Pancreas (tissue), 10 donors: ENCODE measurements at regions not wholly inside any gene's neighbourhood (a gene's known extent, or its start where the extent isn't known, plus 50 kb on each side); places are given as distances from the start of the nearest gene placed in this dataset.
"Not testable (repeated sequence)": the region's sequence is repeated elsewhere in the genome, so short reads cannot be mapped to it uniquely, and the experiment has no call there.

ENCODE experiments used
- ATAC-seq, 4 donors: fragments of 200-7000 bp; cut with Tn5 transposase; one replicate each; pipeline versions ENCODE4 v1.8.0 to v1.9.1; 2020; ENCODE audit warnings: mild to moderate bottlenecking in 4 of 4, moderate library complexity in 4 of 4
- DNase-seq, 6 donors: peaks; one replicate each; pipeline ENCODE4 v3.0.0-alpha.2; 2020
- FAIRE-seq: peaks from 2 replicates; lab custom pipeline; 2012; peaks lifted over from hg19 to GRCh38; lab: Jason Lieb, UNC
- H3K27ac ChIP-seq, 4 donors: fragments of 200-600 bp; sonication (generic); 1 replicate in 3 of 4; 2 replicates in 1 of 4; pipeline versions ENCODE4 v1.5.0 to v1.8.0; 2020
- H3K27me3 ChIP-seq, 4 donors: fragments of 200-600 bp; one replicate each; pipeline ENCODE4 v1.8.0; 2021
- H3K36me3 ChIP-seq, 3 donors: fragments of 200-600 bp; sonication (generic) in 1 of 3; one replicate each; pipeline versions ENCODE4 v1.5.0 to v1.8.0; 2020 to 2021
- H3K4me1 ChIP-seq, 3 donors: fragments of 200-600 bp; one replicate each; pipeline ENCODE4 v1.8.0; 2021
- H3K4me3 ChIP-seq, 4 donors: fragments of 200-600 bp; sonication (generic) in 2 of 4; one replicate each; pipeline versions ENCODE4 v1.5.0 to v1.8.0; 2020 to 2021
- H3K9me3 ChIP-seq, 4 donors: fragments of 200-600 bp; one replicate each; pipeline ENCODE4 v1.8.0; 2021
- CTCF ChIP-seq, 4 donors: fragments of 200-600 bp; sonication (generic) in 3 of 4; IDR thresholded peaks; one replicate each; pipeline versions ENCODE4 v1.5.0 to v1.8.0; 2021; ENCODE audit warnings: antibody characterized with exemption in 4 of 4
- WGBS, 2 donors: extraction: QIAGEN DNeasy Blood & Tissue Kit; methylation state at CpG; one replicate each; pipeline ENCODE4 v1.1.7; 2013; 5-methylcytosine and 5-hydroxymethylcytosine counted together
- intact Hi-C, 3 donors: fragments of 100-400 bp; cut with DNase I; formaldehyde crosslinking; loops; one replicate each; pipeline versions ENCODE4 v1.11.1 to v1.14.2; 2022
- donor health status: healthy with polysubstance abuse.
- donor health status: DM: no; HTN: no; CAD: no; lungs with moderate emphysema.
- donor health status: DM: no; HTN: no; CAD: no.
- donor health status: control.
- donor health status: control.
- donor health status: Bipolar disorder and iron deficiency.
- donor health status: DM: yes; HTN: yes; CAD: no.
- donor health status: DM: no; HTN: no; CAD: no.
- donor health status: DM: no; HTN: no; CAD: no.
- donor health status: DM: yes; HTN: yes; CAD: no.

GRCh38 chr6:140729521-140729920, 1355.1 kb upstream of the CITED2 start:
- no peak for FAIRE-seq

GRCh38 chr6:140718021-140718420, 1343.6 kb upstream of the CITED2 start:
- H3K4me1 ChIP-seq, result no peaks in the 10 kb centered on the region
- no peak for FAIRE-seq

More at GRCh38 chr6:140729521-140729920, 1355.1 kb upstream of the CITED2 start:
- DNase-seq (no peak), ATAC-seq (no peak)
- no peaks in the 10 kb centered on the region for H3K36me3 ChIP-seq
- TF ChIP-seq CTCF (IDR thresholded peaks at IDR 0.05), result no peak
- H3K27me3 ChIP-seq, result no peaks in the 10 kb centered on the region
- H3K9me3 ChIP-seq, result no peaks in the 10 kb centered on the region
- intact Hi-C loops, result no loop called here
- H3K4me1 ChIP-seq, result no peaks in the 10 kb centered on the region
- H3K27ac ChIP-seq, result no peak overlapping the region
- no peak overlapping the region for H3K4me3 ChIP-seq

GRCh38 chr6:140713495-140713894, 1339.0 kb upstream of the CITED2 start:
- TF ChIP-seq CTCF (IDR thresholded peaks at IDR 0.05), result no peak
- Histone ChIP-seq H3K9me3 (no peaks in the 10 kb centered on the region), H3K27ac (no peak overlapping the region), H3K4me1 (no peaks in the 10 kb centered on the region), H3K27me3 (no peaks in the 10 kb centered on the region), H3K4me3 (no peak overlapping the region), H3K36me3 (no peaks in the 10 kb centered on the region)
- no peak for DNase-seq
- intact Hi-C loops, result no loop called here
- no peak for ATAC-seq
- 31 to 46% methylated on average over 1 of the region's 1 CpG for WGBS, 2 donors
- no peak for FAIRE-seq

More at GRCh38 chr6:140718021-140718420, 1343.6 kb upstream of the CITED2 start:
- no peak for ATAC-seq
- Histone ChIP-seq H3K9me3 (no peaks in the 10 kb centered on the region), H3K36me3 (no peaks in the 10 kb centered on the region), H3K4me3 (no peak overlapping the region), H3K27me3 (no peaks in the 10 kb centered on the region), H3K27ac (no peak overlapping the region)
- intact Hi-C loops, result no loop called here
- DNase-seq, result no peak
- no peak for TF ChIP-seq CTCF (IDR thresholded peaks at IDR 0.05)

- Histone ChIP-seq H3K4me3 (no peak overlapping the region), H3K4me1 (no peaks in the 10 kb centered on the region), H3K9me3 (no peaks in the 10 kb centered on the region), H3K36me3 (no peaks in the 10 kb centered on the region), H3K27ac (no peak overlapping the region), H3K27me3 (no peaks in the 10 kb centered on the region)
- ATAC-seq (no peak), DNase-seq (no peak), FAIRE-seq (no peak)
- no peak for TF ChIP-seq CTCF (IDR thresholded peaks at IDR 0.05)
- WGBS, 2 donors, result 64 to 71% methylated on average over 3 of the region's 3 CpGs
- intact Hi-C loops, result no loop called here
These were observed 1336.7 kb upstream of the CITED2 start for GRCh38 chr6:140711019-140711613.

- no peak for DNase-seq
- TF ChIP-seq CTCF (IDR thresholded peaks at IDR 0.05), result no peak
- no peak overlapping the region for H3K4me3 ChIP-seq
- no peak overlapping the region for H3K27ac ChIP-seq
- ATAC-seq, result no peak
- no peak for FAIRE-seq
- no peaks in the 10 kb centered on the region for H3K4me1 ChIP-seq
- 7 to 17% methylated on average over 1 of the region's 1 CpG for WGBS, 2 donors
- H3K36me3 ChIP-seq, result no peaks in the 10 kb centered on the region
- H3K9me3 ChIP-seq, result no peaks in the 10 kb centered on the region
- intact Hi-C loops, result no loop called here
- no peaks in the 10 kb centered on the region for H3K27me3 ChIP-seq
These were observed 1334.0 kb upstream of the CITED2 start for GRCh38 chr6:140708441-140708840.

GRCh38 chr6:140704008-140704407, 1329.6 kb upstream of the CITED2 start:
- FAIRE-seq, ATAC-seq, intact Hi-C loops: not testable (repeated sequence)

More at GRCh38 chr6:140704008-140704407, 1329.6 kb upstream of the CITED2 start:
- H3K4me3 ChIP-seq, DNase-seq, H3K27me3 ChIP-seq, H3K36me3 ChIP-seq, H3K4me1 ChIP-seq, H3K27ac ChIP-seq, H3K9me3 ChIP-seq: not testable (repeated sequence)
- 64 to 74% methylated on average over 1 of the region's 1 CpG for WGBS, 2 donors
